SK-N-SH treated with all-trans-retinoic acid at 6 μM for 48 hours (cell line): ENCODE measurements at regions not wholly inside any gene's neighbourhood (a gene's known extent, or its start where the extent isn't known, plus 50 kb on each side); places are given as distances from the start of the nearest gene placed in this dataset.

Experiments used
- ESRRG ChIP-seq: fragments of 250-450 bp; sonication (Bioruptor Pico); IDR thresholded peaks from 2 replicates; pipeline ENCODE4 v1.6.1; 2021; ENCODE audit warnings: mild to moderate bottlenecking
- GLIS3 ChIP-seq: fragments of 250-450 bp; sonication (Bioruptor Pico); IDR thresholded peaks from 2 replicates; pipeline ENCODE4 v1.5.0; 2020; ENCODE audit warnings: mild to moderate bottlenecking, moderate library complexity
- ISL1 ChIP-seq: fragments of 250-450 bp; sonication (Bioruptor Pico); IDR thresholded peaks from 2 replicates; pipeline ENCODE4 v2.1.2; 2022; ENCODE audit warnings: mild to moderate bottlenecking, moderate library complexity
- ZFP30 ChIP-seq: fragments of 450-650 bp; formaldehyde crosslinking; IDR thresholded peaks from 2 replicates; pipeline ENCODE4 v1.5.0; 2022; ENCODE audit warnings: mild to moderate bottlenecking, moderate library complexity
- ZNF8 ChIP-seq: fragments of 450-650 bp; formaldehyde crosslinking; IDR thresholded peaks from 2 replicates; pipeline ENCODE4 v1.5.0; 2020; ENCODE audit warnings: mild to moderate bottlenecking, moderate library complexity

DNA sequence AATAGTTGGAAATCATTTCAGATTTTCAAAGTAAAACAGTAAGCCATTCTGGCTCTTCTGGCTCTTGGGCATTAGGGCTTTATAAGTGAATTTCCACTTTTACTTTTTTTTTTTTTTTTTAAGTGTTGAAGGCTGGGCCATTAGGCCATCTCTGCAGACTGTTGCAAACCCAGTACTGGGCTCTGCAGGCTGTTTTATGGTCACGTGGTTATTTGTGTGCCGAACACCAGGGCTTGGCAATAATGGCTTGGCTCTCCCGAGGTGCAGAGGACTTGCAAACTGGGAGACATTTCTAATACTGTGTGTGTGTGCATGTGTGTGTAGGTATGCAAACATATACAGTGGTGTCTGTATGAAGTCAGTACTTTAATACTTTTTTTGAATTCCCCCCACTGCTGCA lies 194.9 kb upstream of the CDH5 start:
- TF ChIP-seq ZNF8, result no peak
- no peak for TF ChIP-seq GLIS3 (CRISPR knock-in tag)
- no peak for TF ChIP-seq ZFP30 (CRISPR knock-in tag)
- TF ChIP-seq ISL1 (CRISPR knock-in tag), result no peak
- TF ChIP-seq ESRRG (CRISPR knock-in tag), result no peak
